ENCODE measurements at regions not wholly inside any gene's neighbourhood (a gene's known extent, or its start where the extent isn't known, plus 50 kb on each side); places are given as distances from the start of the nearest gene placed in this dataset.

DNA sequence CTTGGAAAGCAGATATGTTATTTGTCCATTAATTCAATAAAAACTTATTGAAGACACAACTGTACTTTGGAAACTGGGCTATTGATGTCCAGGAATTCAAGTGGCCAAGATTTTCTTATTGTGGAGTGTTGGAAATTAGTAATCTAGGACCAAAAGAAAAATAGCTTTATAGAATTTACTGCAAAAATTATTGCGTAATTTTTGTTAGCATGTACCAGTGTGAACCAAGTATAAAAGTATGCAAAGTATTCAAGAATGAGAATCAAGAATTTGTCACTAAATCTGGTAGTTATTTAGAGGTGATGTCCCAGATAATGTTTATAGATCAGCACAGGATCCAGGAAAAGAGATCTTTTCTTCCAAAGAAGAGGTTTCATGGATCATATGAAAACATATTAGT, 468.9 kb upstream of the CTSO start:
- DNase-seq (ENCODE audit: low read depth, low spot score) (no peak), FAIRE-seq (no peak)
- intact Hi-C loops (cut with micrococcal nuclease): no loop called here

More for the DNA sequence above, 468.9 kb upstream of the CTSO start:
- Histone ChIP-seq H3K27me3 (ENCODE audit: control insufficient read depth in 2 of 2, insufficient read depth in 2 of 2, low read length in 2 of 2) (no peaks in the 10 kb centered on the region), H2AFZ (ENCODE audit: low read depth, low read length) (no peak overlapping the region), H3K9ac (replicated peaks; ENCODE audit: extremely low read depth, insufficient read depth, low read length) (no peak overlapping the region), H3K79me2 (ENCODE audit: control insufficient read depth, insufficient read depth, low read length) (no peaks in the 10 kb centered on the region), H3K27ac (ENCODE audit: insufficient read depth, low read depth, low read length) (no peak overlapping the region), H3K4me3 (replicated peaks in 1 of 3; ENCODE audit: insufficient read depth in 1 of 3, low read depth in 1 of 3, low read length in 3 of 3) (no peak overlapping the region), H3K4me1 (ENCODE audit: control insufficient read depth, extremely low read depth, insufficient read depth, low read length) (no peaks in the 10 kb centered on the region), H3K9me1 (replicated peaks; ENCODE audit: control insufficient read depth, extremely low read depth, insufficient read depth, low read length) (no peaks in the 10 kb centered on the region), H4K20me1 (replicated peaks; ENCODE audit: control insufficient read depth, extremely low read depth, insufficient read depth, low read length) (no peaks in the 10 kb centered on the region), H3K36me3 (ENCODE audit: control insufficient read depth in 2 of 2, extremely low read depth in 1 of 2, insufficient read depth in 2 of 2, low read length in 2 of 2) (no peaks in the 10 kb centered on the region), H3K4me2 (ENCODE audit: insufficient read depth, low read length) (no peak overlapping the region), H3K9me3 (replicated peaks; ENCODE audit: control insufficient read depth, insufficient read depth, low read length) (no peaks in the 10 kb centered on the region)
- TF ChIP-seq JUN (IDR thresholded peaks at IDR 0.05; ENCODE audit: borderline replicate concordance, insufficient read depth, insufficient read length, low read depth) (no peak), POLR2AphosphoS5 (IDR thresholded peaks at IDR 0.05; ENCODE audit: insufficient read depth, low read depth, low read length) (no peak), MYC (IDR thresholded peaks at IDR 0.05; ENCODE audit: low read depth, low read length) (no peak), EZH2 (IDR thresholded peaks at IDR 0.05; ENCODE audit: borderline replicate concordance, low read depth, low read length, severe bottlenecking) (no peak), POLR2A (IDR thresholded peaks at IDR 0.05; ENCODE audit: low read depth, low read length) (no peak), GATA2 (IDR thresholded peaks at IDR 0.05; ENCODE audit: insufficient read depth, insufficient read length, low read depth, low read length) (no peak), FOS (IDR thresholded peaks at IDR 0.05; ENCODE audit: borderline replicate concordance, insufficient read depth, low read length) (no peak)
- TF ChIP-seq, protein P1, sequence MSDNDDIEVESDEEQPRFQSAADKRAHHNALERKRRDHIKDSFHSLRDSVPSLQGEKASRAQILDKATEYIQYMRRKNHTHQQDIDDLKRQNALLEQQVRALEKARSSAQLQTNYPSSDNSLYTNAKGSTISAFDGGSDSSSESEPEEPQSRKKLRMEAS (IDR thresholded peaks at IDR 0.05; ENCODE audit: insufficient read depth, insufficient read length): no peak
- TF ChIP-seq, protein P2, sequence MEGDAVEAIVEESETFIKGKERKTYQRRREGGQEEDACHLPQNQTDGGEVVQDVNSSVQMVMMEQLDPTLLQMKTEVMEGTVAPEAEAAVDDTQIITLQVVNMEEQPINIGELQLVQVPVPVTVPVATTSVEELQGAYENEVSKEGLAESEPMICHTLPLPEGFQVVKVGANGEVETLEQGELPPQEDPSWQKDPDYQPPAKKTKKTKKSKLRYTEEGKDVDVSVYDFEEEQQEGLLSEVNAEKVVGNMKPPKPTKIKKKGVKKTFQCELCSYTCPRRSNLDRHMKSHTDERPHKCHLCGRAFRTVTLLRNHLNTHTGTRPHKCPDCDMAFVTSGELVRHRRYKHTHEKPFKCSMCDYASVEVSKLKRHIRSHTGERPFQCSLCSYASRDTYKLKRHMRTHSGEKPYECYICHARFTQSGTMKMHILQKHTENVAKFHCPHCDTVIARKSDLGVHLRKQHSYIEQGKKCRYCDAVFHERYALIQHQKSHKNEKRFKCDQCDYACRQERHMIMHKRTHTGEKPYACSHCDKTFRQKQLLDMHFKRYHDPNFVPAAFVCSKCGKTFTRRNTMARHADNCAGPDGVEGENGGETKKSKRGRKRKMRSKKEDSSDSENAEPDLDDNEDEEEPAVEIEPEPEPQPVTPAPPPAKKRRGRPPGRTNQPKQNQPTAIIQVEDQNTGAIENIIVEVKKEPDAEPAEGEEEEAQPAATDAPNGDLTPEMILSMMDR (IDR thresholded peaks at IDR 0.05; ENCODE audit: extremely low read depth in 1 of 2, insufficient read depth in 1 of 2, low read depth in 1 of 2, low read length in 2 of 2): no peak
- no TSS peak for BruUV-seq (replicated peaks)
- POLR2A ChIA-PET: no interaction called here
- dilution Hi-C loops (cut with MboI; ENCODE audit: extremely low pct_ligation_motif_present, low sequenced_read_pairs): no loop called here
- CTCF ChIA-PET: no interaction called here

Measured in endothelial cell of umbilical vein (primary cell).